GM18517 (cell line): ENCODE measurements at regions not wholly inside any gene's neighbourhood (a gene's known extent, or its start where the extent isn't known, plus 50 kb on each side); places are given as distances from the start of the nearest gene placed in this dataset.

Source experiments
- ATAC-seq: cut with Tn5 transposase; IDR thresholded peaks from one replicate; pipeline ENCODE4 v1.9.1; 2021; ENCODE audit warnings: mild to moderate bottlenecking, moderate library complexity; ENCODE audit not compliant: unreplicated experiment

- ATAC-seq: no peak
These were observed 865.1 kb downstream of the EFNB2 start for GRCh38 chr13:105670179-105670990.

GRCh38 chr13:105665284-105665683, 870.2 kb downstream of the EFNB2 start:
- no peak for ATAC-seq

GRCh38 chr13:105663182-105663581, 872.3 kb downstream of the EFNB2 start:
- no peak for ATAC-seq

GRCh38 chr13:105660561-105660960, 874.9 kb downstream of the EFNB2 start:
- ATAC-seq: no peak

GRCh38 chr13:105658431-105658830, 877.0 kb downstream of the EFNB2 start:
- no peak for ATAC-seq

- no peak for ATAC-seq
These were observed 880.4 kb downstream of the EFNB2 start for GRCh38 chr13:105655046-105655445.

GRCh38 chr13:105643966-105644365, 891.5 kb downstream of the EFNB2 start:
- no peak for ATAC-seq

- no peak for ATAC-seq
These were observed 892.9 kb downstream of the EFNB2 start for GRCh38 chr13:105642511-105642958.

- no peak for ATAC-seq
These were observed 894.3 kb downstream of the EFNB2 start for GRCh38 chr13:105641121-105641520.

- no peak for ATAC-seq
These were observed 897.0 kb downstream of the EFNB2 start for GRCh38 chr13:105638426-105638825.

GRCh38 chr13:105634059-105634458, 901.4 kb downstream of the EFNB2 start:
- no peak for ATAC-seq

GRCh38 chr13:105630431-105630830, 905.0 kb downstream of the EFNB2 start:
- ATAC-seq: no peak

GRCh38 chr13:105627270-105627669, 908.2 kb downstream of the EFNB2 start:
- ATAC-seq: no peak

GRCh38 chr13:105625691-105626090, 909.8 kb downstream of the EFNB2 start:
- no peak for ATAC-seq

- no peak for ATAC-seq
These were observed 919.0 kb downstream of the EFNB2 start for GRCh38 chr13:105616333-105617075.

GRCh38 chr13:105612541-105612940, 922.9 kb downstream of the EFNB2 start:
- ATAC-seq: no peak

GRCh38 chr13:105611424-105611823, 924.0 kb downstream of the EFNB2 start:
- ATAC-seq: no peak

- no peak for ATAC-seq
These were observed 927.4 kb downstream of the EFNB2 start for GRCh38 chr13:105608104-105608503.

- no peak for ATAC-seq
These were observed 928.0 kb downstream of the EFNB2 start for GRCh38 chr13:105607426-105607825.

- no peak for ATAC-seq
These were observed 928.4 kb downstream of the EFNB2 start for GRCh38 chr13:105607016-105607415.

- ATAC-seq: no peak
These were observed 932.3 kb downstream of the EFNB2 start for GRCh38 chr13:105602956-105603670.
